KMS-11 (cell line): ENCODE measurements at regions not wholly inside any gene's neighbourhood (a gene's known extent, or its start where the extent isn't known, plus 50 kb on each side); places are given as distances from the start of the nearest gene placed in this dataset.

Experiments
- H2AFZ ChIP-seq: fragments of 200-600 bp; sonication (generic); 2 replicates; pipeline ENCODE4 v1.6.1; 2016; ENCODE audit warnings: antibody characterized with exemption, mixed run types, low read depth
- H3K27ac ChIP-seq: fragments of 200-600 bp; sonication (generic); 2 replicates; pipeline ENCODE4 v1.6.1; 2016; ENCODE audit warnings: mild to moderate bottlenecking, mixed run types
- H3K27me3 ChIP-seq: fragments of 200-600 bp; sonication (generic); 2 replicates; pipeline ENCODE4 v1.6.1; 2017; ENCODE audit warnings: mild to moderate bottlenecking, low read depth, mixed run types, moderate library complexity; ENCODE audit not compliant: insufficient read depth
- H3K36me3 ChIP-seq: fragments of 200-600 bp; sonication (generic); 2 replicates; pipeline ENCODE4 v1.6.1; 2017; ENCODE audit warnings: mild to moderate bottlenecking, mixed run types; ENCODE audit not compliant: insufficient read depth
- H3K4me1 ChIP-seq: fragments of 200-600 bp; sonication (generic); 2 replicates; pipeline ENCODE4 v1.6.1; 2016; ENCODE audit warnings: mild to moderate bottlenecking, low read depth, mixed run types; ENCODE audit not compliant: poor library complexity, severe bottlenecking
- H3K4me2 ChIP-seq: fragments of 200-600 bp; sonication (generic); 2 replicates; pipeline ENCODE4 v1.7.0; 2016; ENCODE audit warnings: mild to moderate bottlenecking, mixed run types
- H3K4me3 ChIP-seq: fragments of 200-600 bp; sonication (generic); IDR thresholded peaks from 2 replicates; pipeline ENCODE4 v1.6.1; 2017; ENCODE audit warnings: low read depth, low read length, mixed read lengths; ENCODE audit not compliant: insufficient read depth
- H3K79me2 ChIP-seq: fragments of 200-600 bp; sonication (generic); 2 replicates; pipeline ENCODE4 v1.6.1; 2016; ENCODE audit warnings: low read depth, mixed run types; ENCODE audit not compliant: insufficient read depth
- H3K9ac ChIP-seq: fragments of 200-600 bp; sonication (generic); 2 replicates; pipeline ENCODE4 v1.6.1; 2016; ENCODE audit warnings: mild to moderate bottlenecking, mixed run types
- H4K20me1 ChIP-seq: fragments of 200-600 bp; sonication (generic); 2 replicates; pipeline ENCODE4 v1.6.1; 2016; ENCODE audit warnings: mild to moderate bottlenecking, mixed run types; ENCODE audit not compliant: insufficient read depth
- CTCF ChIP-seq: fragments of 200-600 bp; sonication (generic); conservative IDR thresholded peaks from 2 replicates; pipeline ENCODE4 v1.6.1; 2017; ENCODE audit warnings: low read depth, mild to moderate bottlenecking, antibody characterized with exemption, low read length, moderate library complexity, mixed read lengths

GRCh38 chr10:78210976-78211375 lies 177.3 kb downstream of the RPS24 start:
- Histone ChIP-seq H3K79me2 (no peaks in the 10 kb centered on the region), H3K36me3 (no peaks in the 10 kb centered on the region), H3K27me3 (no peaks in the 10 kb centered on the region), H3K9ac (no peak overlapping the region), H3K4me3 (no peak overlapping the region), H2AFZ (no peak overlapping the region), H4K20me1 (no peaks in the 10 kb centered on the region), H3K4me1 (peaks cover 16% of the 10 kb centered on the region), H3K4me2 (no peak overlapping the region), H3K27ac (no peak overlapping the region)
- no peak for TF ChIP-seq CTCF

GRCh38 chr10:78211561-78212051 lies 177.9 kb downstream of the RPS24 start:
- no peaks in the 10 kb centered on the region for H3K27me3 ChIP-seq
- H3K4me2 ChIP-seq: no peak overlapping the region
- TF ChIP-seq CTCF: no peak
- no peaks in the 10 kb centered on the region for H3K79me2 ChIP-seq
- H2AFZ ChIP-seq: no peak overlapping the region
- H3K27ac ChIP-seq: no peak overlapping the region
- H3K4me1 ChIP-seq: peaks cover 16% of the 10 kb centered on the region
- no peak overlapping the region for H3K4me3 ChIP-seq
- H4K20me1 ChIP-seq: no peaks in the 10 kb centered on the region
- H3K36me3 ChIP-seq: no peaks in the 10 kb centered on the region
- H3K9ac ChIP-seq: no peak overlapping the region

- no peak for TF ChIP-seq CTCF
- H3K36me3 ChIP-seq: no peaks in the 10 kb centered on the region
- H3K27me3 ChIP-seq: no peaks in the 10 kb centered on the region
- no peak overlapping the region for H3K4me3 ChIP-seq
- peaks cover 11% of the 10 kb centered on the region for H3K4me1 ChIP-seq
- no peak overlapping the region for H2AFZ ChIP-seq
- no peaks in the 10 kb centered on the region for H4K20me1 ChIP-seq
- H3K4me2 ChIP-seq: no peak overlapping the region
- H3K9ac ChIP-seq: no peak overlapping the region
- no peak overlapping the region for H3K27ac ChIP-seq
- no peaks in the 10 kb centered on the region for H3K79me2 ChIP-seq
Measured at GRCh38 chr10:78212060-78212785, 178.6 kb downstream of the RPS24 start.

- Histone ChIP-seq H3K79me2 (no peaks in the 10 kb centered on the region), H3K9ac (no peak overlapping the region), H3K27me3 (no peaks in the 10 kb centered on the region), H3K27ac (no peak overlapping the region), H3K36me3 (no peaks in the 10 kb centered on the region), H3K4me2 (no peak overlapping the region), H2AFZ (no peak overlapping the region), H4K20me1 (no peaks in the 10 kb centered on the region), H3K4me1 (peaks cover 5% of the 10 kb centered on the region), H3K4me3 (no peak overlapping the region)
- TF ChIP-seq CTCF: no peak
Measured at GRCh38 chr10:78212786-78213175, 179.1 kb downstream of the RPS24 start.
